SH-SY5Y (cell line): ENCODE measurements at regions not wholly inside any gene's neighbourhood (a gene's known extent, or its start where the extent isn't known, plus 50 kb on each side); places are given as distances from the start of the nearest gene placed in this dataset.

Experiments used
- GATA2 ChIP-seq: IDR thresholded peaks from 2 replicates; pipeline ENCODE4 v1.6.1; 2011; ENCODE audit warnings: mild to moderate bottlenecking, low read depth, low read length
- GATA3 ChIP-seq: IDR thresholded peaks from 2 replicates; pipeline ENCODE4 v1.6.1; 2011; ENCODE audit warnings: low read depth, mild to moderate bottlenecking, low read length, moderate library complexity

DNA sequence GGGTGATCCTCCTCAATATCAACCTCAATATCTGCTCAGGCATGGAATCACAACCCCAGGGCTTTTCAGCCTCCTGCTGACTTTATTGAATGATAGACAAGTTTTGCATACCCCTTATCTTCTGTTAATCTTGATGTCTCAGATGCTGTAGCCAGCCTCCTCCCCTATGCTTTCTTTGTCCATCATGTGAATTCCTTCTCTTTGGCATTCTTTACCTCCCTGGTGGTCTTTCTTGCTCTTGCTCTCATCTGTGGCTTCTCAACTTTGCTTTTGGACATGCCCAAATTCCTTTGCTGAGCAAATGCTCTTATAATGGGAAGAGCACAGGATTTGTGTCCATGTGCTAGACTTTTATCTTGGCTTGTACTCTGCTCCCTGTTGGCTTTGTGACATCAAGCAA is 73.4 kb upstream of the FAM13C start:
- TF ChIP-seq GATA2 (peak; percentile 61; the same call in 1 of the 2 replicates), GATA3 (no peak)

DNA sequence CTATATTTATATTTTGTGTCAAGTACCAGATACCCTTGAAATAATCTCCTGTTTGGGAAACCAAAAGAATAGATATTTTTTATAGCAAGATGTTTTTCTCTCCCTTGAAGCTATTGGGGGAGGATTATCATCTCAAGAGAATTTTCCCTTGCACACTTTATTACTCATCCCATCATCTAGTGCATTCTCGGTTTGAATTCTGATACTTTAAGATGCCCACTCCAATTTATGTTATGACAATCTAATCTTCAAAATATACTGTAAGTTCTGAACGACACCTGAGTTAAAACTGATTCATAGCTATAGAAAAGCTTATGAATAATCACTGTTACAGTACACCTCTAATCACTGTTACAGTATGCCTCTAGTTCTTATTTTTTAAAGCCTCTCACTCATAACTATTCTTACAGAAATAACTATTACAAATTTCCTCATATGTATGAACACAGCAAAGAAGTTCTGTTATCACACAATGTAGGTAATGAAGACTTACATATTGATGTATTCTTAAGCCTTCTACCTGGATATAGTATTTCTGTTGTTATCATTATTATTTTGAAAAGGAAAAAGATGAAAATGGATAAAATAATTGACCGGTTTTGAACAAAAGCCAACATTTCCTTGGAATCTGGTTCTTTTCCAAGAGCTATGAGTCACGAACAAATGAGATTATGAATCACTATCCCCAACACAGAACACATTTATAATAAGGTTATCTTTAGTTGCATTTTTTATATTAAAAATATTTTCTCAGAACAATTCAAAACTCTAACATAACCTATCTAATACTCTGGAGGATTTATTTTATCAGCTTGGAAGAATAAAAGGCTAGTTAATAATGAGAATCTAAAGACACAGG is 72.3 kb upstream of the FAM13C start:
- TF ChIP-seq GATA3 (no peak), GATA2 (no peak)

DNA sequence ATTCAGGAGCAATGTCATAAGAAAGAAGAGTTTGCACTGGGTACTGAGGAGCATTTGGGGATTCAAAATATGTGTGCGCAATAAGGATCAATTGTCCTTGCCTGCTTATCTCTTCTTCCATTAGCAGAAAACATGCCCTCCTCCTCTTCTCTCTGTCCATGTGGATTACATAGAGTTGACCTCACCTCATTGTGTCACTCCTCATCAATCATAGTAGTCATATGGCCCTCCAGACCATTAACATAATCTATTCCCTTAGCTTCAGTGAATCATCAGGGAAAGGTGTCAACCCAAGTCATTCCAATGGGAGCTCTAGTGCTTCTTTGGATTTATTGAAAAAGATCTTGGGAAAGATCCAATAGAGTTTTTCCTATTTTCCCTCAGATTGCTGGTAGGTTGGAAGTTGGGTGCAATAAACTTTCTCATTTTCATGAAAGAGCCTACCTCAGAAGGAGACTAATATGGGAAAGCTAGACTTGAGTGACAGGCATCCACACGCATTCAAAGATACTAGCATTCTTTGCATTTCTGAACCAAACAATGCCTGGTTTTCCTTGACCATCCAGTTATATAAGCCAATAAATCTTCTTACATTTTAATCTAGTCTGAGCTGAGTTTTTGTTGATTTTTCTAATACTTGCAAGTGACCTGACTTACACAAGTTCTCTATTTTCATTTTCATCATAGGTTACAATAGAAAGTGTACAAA is 71.5 kb upstream of the FAM13C start:
- TF ChIP-seq GATA3 (no peak), GATA2 (no peak)

- TF ChIP-seq GATA3 = no peak
- no peak for TF ChIP-seq GATA2
Observed at GRCh38 chr10:59432207-59432900, 70.0 kb upstream of the FAM13C start.
